GM21515 (cell line): ENCODE measurements at regions not wholly inside any gene's neighbourhood (a gene's known extent, or its start where the extent isn't known, plus 50 kb on each side); places are given as distances from the start of the nearest gene placed in this dataset.
A peak's percentile ranks its signal among the peaks of the same experiment; 100 is the strongest.
"Not testable (repeated sequence)": the region's sequence is repeated elsewhere in the genome, so short reads cannot be mapped to it uniquely, and the experiment has no call there.

ENCODE experiments used
- ATAC-seq: cut with Tn5 transposase; IDR thresholded peaks from one replicate; pipeline ENCODE4 v1.9.1; 2021; ENCODE audit not compliant: unreplicated experiment

DNA sequence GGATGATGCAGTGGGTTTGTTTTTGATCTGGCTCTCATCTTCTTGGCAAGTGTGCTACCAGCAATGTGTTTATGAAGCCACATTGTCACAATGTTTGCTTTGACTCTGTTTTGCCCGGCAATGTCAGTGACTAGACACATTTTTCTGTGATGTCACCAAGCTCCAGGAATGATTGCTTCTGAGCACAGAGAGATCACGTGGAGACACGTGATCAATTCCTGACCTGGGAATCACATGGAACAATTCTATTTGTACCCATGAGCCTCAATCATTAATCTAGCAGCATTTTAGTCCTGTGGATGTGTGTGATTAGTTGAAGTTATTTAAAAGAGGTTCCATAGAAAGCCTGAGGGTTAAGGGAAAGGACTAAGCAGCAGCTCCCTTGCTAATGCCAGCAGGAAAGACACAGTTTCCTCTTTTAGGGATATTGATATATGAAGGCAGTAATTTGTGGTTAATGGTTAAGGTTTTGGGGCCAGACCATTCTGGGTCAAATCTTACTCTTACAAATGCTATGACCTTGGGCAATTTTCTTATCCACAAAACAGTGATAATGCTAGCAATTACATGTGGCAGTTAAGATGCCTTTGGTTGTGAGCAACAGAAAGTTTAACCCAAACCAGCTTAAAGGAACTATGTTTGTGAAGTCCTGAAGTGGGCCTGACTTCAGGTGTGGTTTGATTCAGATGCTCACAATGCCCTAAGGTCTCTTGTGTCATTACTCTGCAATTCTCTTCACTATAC, 59.0 kb downstream of the FASLG start:
- ATAC-seq, result no peak

DNA sequence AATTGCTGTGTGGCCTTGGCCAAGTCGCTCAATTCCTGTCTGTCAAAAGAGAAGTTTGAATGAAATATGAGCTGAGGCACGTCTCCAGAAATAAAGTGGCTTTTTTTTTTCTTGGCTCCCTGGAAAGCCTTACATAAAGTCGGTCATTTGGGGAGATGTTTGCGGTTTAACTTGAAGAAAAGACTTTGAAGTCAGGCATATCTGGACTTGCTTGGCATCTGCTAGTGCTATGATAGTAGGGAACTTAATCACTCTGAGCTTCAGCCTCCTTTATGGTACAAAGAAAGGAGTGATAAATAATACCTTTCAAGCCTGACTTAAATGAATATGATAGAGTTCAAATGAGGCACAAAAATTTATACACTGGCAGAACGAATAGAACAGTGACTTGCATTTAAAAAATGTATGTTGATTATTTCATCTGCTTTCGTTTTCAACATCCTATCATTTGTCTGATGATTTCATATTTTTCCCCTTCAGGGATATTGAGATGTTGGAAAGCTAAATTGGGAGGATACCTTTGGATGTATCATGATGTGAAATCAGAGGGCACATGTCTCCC, 60.2 kb downstream of the FASLG start:
- ATAC-seq, result no peak

DNA sequence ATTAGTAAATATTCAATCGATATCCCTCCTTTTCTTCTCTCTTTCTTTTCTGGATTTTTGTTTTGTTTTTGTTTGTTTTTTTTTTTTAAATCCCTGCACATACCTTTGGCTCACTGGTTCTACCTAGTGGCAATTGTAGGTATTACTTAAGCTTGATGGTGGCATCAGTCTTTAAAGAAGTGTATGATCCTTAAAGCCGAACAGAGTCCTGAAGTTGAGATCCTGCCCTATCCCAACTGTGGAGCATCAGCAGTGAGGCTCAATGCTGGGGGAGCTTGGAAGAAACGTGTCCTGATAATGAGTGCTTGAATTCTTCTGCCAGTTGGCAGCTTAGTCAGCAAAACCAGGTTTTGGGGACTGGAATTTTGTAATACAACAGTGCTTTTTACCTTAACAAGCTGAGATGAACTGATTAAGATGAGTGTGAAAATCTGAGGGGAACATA, 60.8 kb downstream of the FASLG start:
- ATAC-seq, result no peak

GRCh38 chr1:172720339-172720738, 61.4 kb downstream of the FASLG start:
- no peak for ATAC-seq

DNA sequence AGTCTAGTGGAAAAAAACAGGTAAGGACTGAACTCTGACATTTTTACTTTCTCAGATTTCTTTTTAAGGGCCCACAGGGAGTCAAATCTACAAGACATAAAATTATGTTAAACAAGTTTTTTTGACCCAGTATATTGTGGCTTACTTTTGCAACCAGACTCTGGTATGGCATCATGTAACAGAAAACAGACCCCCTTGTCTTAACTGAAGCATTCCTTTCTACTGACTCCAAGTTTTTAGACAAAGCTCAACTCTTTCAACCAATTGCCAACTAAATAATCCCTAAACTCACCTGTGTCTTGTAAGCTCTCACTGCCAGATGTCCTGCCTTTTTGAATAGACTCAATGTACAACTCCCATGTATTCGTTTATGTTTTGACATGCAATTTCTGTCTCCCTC, 64.3 kb downstream of the FASLG start:
- ATAC-seq, result no peak

GRCh38 chr1:172724232-172724631, 65.3 kb downstream of the FASLG start:
- no peak for ATAC-seq

GRCh38 chr1:172724765-172725613, 66.1 kb downstream of the FASLG start:
- ATAC-seq, result peak; percentile 86

GRCh38 chr1:172726740-172727139, 67.8 kb downstream of the FASLG start:
- ATAC-seq, result no peak

DNA sequence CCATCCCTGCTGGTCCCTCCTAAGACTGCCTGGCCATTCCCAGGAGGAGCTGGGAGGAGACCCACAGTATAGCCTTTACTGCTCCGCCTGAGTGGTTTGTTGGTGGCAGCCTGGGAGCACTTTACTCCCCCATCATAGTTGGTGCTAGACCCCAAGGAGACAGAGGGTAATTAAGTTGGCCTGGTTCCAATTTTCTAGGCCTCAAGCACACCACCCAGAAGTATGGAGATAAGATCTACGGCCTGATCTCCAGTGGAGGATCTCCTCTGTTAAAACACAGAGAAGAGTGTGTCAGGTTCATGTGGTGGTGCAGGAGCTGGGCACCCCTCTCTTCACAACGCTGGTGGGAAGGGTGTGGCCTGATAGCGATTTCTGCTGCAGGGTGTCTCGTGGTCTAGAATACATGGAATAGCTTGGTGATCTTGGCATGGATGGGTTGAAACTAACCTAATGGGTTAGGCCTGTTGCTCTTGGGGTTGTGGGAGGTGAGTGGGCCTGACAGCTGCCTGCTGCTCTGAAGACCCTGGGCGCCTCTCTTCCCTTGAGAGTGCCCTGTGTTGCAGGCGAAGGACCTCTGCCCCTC, 68.5 kb downstream of the FASLG start:
- ATAC-seq, result no peak

DNA sequence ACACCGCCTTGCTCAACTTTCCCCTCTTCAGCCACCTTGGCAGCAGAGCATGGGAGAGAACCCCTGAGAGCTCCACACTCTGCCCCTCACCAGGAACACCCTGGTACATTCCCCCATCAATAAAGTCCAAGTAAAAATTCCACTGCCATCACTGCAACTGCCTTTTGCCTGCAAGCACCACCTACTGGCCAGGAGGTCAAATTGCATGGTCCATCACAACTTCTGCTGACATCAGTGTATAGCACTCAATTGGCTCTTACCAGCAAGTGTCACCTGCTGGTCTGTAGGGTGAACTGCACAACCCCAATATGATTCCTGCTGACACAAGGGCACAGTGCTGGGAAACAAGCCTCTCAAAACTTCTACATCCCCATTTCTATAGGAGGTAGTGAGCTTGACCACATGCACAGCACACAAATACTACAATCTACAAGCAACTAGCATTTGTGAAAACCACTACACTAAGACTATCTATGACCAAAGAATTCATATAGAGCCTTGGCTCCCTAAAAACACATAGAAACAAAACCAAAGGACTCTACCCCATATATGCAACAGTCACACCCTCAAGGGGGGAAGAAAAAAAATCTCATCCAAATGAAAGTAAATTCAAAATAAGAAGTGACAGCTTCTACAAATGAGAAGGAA, 69.2 kb downstream of the FASLG start:
- ATAC-seq, result peak; percentile 45

- ATAC-seq, result not testable (repeated sequence)
Observed at GRCh38 chr1:172728705-172729104, 69.8 kb downstream of the FASLG start.

DNA sequence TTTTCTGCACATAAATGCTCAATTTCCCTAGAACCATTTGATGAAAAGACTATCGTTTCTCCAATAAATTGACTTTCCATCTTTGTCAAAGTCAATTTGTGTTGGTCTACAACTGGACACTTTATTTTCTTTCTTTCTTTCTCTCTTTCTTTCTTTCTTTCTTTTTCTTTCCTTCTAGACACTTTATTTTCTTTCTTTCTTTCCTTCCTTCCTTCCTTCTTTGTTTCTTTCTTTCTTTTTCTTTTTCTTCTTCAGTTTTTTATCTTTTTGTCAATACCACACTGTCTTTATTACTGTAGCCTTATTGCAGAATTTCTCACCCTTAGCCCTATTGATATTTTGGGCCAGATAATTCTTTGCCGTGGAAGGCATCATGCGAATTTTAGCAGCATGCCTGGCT, 73.5 kb downstream of the FASLG start:
- ATAC-seq, result no peak

- no peak for ATAC-seq
Observed at GRCh38 chr1:172733815-172734214, 74.9 kb downstream of the FASLG start.

- ATAC-seq, result no peak
Observed at GRCh38 chr1:172738389-172738788, 79.5 kb downstream of the FASLG start.

DNA sequence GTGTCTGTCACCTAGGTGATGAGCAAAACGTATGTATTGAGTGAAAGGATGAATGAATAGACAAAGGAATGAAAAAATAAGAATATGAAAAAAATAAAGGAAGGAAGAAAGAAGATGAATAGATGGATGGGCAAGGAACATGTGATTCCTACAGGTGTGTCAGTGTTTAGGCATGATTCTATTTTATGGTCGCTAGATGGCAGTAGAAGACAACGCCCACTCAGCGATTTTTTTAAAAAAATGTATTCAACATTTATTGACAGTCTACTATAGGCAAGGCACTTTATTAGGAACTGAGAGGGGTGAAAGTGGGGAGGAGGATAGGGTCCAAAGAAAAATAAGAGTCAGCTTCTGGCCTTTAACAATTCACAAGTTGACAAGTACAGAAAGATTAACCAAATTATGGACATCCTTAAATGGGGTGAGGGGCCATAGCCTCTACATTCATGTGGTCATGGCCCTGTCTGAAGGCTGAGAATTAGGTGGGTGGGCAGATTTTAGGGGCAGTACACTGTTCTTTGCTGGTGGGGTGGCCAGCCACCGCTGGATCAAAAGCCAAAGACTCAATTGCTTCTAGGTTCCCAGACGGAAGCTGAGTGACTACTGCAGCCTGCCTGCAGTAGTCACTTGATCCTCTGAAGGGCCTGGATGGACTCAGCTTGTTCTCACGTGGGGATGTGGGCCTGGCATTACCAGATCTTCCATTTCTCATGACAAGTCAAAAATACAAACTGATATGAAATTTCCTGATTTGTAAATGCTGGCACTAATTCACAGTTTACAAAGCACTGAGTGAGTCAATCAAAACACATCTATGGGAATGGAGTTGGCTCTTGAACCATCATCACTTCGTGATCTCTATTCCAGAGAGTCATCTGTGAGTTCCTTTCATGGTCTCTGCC, 83.9 kb downstream of the FASLG start:
- no peak for ATAC-seq

DNA sequence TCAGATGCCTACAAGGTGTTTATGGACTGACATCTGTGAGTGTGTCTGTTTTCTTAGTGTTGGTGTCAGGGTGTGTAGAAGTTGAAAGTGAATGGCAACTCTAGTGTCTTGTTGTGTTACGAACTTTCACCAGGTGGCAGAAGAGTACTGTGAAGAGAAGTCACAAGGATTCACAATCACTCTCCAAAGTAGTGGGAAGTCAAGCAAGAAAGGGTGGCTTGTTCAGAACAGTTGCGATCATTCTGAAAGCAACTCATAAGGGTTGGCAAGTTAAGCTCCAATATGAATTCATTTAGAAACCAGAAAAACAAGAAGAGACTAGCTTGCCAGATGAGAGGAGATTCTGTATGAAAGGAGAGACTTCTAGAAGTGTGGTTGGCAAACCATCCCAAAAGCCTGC, 86.1 kb downstream of the FASLG start:
- ATAC-seq, result peak; percentile 44

- ATAC-seq, result peak; percentile 88
Observed at GRCh38 chr1:172746091-172746949, 87.4 kb downstream of the FASLG start.

DNA sequence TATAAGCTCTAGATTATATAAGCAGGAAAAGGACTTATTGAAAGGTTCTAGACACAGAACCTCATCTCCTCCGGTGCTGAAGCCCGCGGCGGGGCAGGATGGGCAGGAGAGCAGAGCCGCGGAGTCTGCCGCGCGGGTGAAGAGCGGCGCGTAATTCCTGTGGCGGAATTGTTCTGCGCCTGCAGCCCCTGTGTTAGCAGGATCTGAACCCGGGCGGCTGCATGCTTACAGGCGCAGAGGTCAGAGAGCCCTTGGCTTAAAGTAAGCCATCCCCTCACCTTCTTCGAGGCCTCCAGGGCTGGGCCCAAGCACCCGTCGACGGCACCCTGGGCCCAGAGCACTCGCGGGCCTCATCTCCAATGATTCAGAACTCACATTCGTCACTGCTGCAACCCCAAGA, 89.3 kb downstream of the FASLG start:
- no peak for ATAC-seq

- ATAC-seq, result no peak
Observed at GRCh38 chr1:172751683-172752082, 92.8 kb downstream of the FASLG start.
